Ovary (tissue), 7 donors: ENCODE measurements at regions not wholly inside any gene's neighbourhood (a gene's known extent, or its start where the extent isn't known, plus 50 kb on each side); places are given as distances from the start of the nearest gene placed in this dataset.

ENCODE experiments used
- DNase-seq, 5 donors: peaks; one replicate each; pipeline ENCODE4 v3.0.0-alpha.2; 2019 to 2020
- H3K27ac ChIP-seq, 2 donors: fragments of 200-600 bp; one replicate each; pipeline versions ENCODE4 v1.5.1 to v1.8.0; 2019 to 2022
- H3K27me3 ChIP-seq: fragments of 200-600 bp; one replicate; pipeline ENCODE4 v1.8.0; 2022
- H3K36me3 ChIP-seq: fragments of 200-600 bp; sonication (generic); one replicate; pipeline ENCODE4 v1.5.1; 2019
- H3K4me1 ChIP-seq: one replicate; pipeline ENCODE4 v1.8.1; 2013; ENCODE audit warnings: mild to moderate bottlenecking, moderate library complexity; ENCODE audit not compliant: insufficient read depth
- H3K4me3 ChIP-seq: fragments of 200-600 bp; sonication (generic); one replicate; pipeline ENCODE4 v1.5.1; 2017
- H3K9me3 ChIP-seq, 2 donors: fragments of 200-600 bp in 1 of 2; sonication (generic) in 1 of 2; one replicate each; pipeline versions ENCODE4 v1.5.1 to v1.8.1; 2013 to 2019; ENCODE audit warnings: mild to moderate bottlenecking in 1 of 2, moderate library complexity in 1 of 2
- EP300 ChIP-seq: sonication (generic); formaldehyde crosslinking; IDR thresholded peaks from one replicate; pipeline ENCODE4 v1.6.1; 2017; ENCODE audit warnings: antibody characterized with exemption
- POLR2A ChIP-seq: fragments of 450-650 bp; IDR thresholded peaks from one replicate; pipeline ENCODE4 v1.6.1; 2017; ENCODE audit warnings: antibody characterized with exemption, mild to moderate bottlenecking, moderate library complexity
- WGBS, 3 donors: extraction: QIAGEN DNeasy Blood & Tissue Kit in 1 of 3; methylation state at CpG; one replicate each; pipeline versions ENCODE4 v1.1.5 to v1.1.7; 2013 to 2017; 5-methylcytosine and 5-hydroxymethylcytosine counted together
- intact Hi-C, 4 donors: fragments of 100-400 bp; cut with DNase I; formaldehyde crosslinking; loops; one replicate each; pipeline versions ENCODE4 v1.11.0 to v1.15.1; 2022 to 2023
- TF ChIP-seq, protein P1 (sequence below), 3 donors: fragments of 450-650 bp in 2 of 3; fragments of 200-600 bp in 1 of 3; IDR thresholded peaks; one replicate each; pipeline versions ENCODE4 v1.5.1 to v1.8.0; 2016 to 2022; ENCODE audit warnings: antibody characterized with exemption in 3 of 3, mild to moderate bottlenecking in 1 of 3
- donor health status: DM: no; HTN: no; CAD: no; lungs with moderate emphysema.
- donor health status: DM: no; HTN: no; CAD: no.
- donor health status: Bipolar disorder and iron deficiency.
- donor health status: DM: no; HTN: no; CAD: no.
- donor health status: DM: yes; HTN: yes; CAD: no.

DNA sequence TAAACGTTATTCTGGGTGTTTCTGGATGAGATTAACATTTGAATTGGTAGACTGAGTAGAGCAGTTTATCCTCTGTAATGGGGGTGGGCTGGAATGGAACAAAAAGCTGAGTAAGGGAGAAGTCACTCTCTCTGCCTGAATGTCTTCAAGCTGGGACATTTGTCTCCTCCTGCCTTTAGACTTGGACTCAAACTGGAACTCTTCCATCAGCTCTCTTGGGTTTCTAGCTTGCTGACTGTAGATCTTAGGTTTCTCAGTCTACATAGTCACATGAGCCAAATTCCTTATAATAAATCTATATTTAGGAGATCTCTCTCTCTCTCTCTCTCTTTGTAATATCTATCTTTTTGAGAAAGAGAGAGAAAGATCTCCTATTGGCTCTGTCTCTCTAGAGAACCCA is 553.3 kb upstream of the CDH11 start:
- intact Hi-C loops, result no loop called here

DNA sequence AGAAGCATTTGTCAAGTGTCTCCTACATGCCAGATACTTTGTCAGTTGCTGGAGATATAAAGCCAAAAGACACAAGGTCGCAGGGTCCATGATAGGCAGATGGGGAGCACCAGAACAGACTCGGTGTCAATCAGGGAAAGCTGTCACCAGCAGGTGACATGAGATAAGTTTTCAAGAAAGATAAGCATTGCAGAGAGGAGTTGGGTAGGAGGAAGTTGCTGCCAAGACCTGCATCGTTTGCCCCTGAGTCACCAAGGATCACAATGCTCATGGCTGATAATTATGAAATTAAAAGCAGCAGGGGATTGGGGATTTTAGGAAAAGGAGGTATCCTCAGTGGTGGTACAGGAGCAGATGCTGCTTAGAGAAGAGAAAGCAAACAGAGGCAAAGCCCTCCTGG is 551.1 kb upstream of the CDH11 start:
- DNase-seq, result no peak
- Histone ChIP-seq H3K9me3 (no peaks in the 10 kb centered on the region), H3K4me3 (no peak overlapping the region), H3K4me1 (peaks cover 1% of the 10 kb centered on the region), H3K36me3 (no peaks in the 10 kb centered on the region), H3K27me3 (no peaks in the 10 kb centered on the region), H3K27ac (no peak overlapping the region)
- TF ChIP-seq, protein P1, sequence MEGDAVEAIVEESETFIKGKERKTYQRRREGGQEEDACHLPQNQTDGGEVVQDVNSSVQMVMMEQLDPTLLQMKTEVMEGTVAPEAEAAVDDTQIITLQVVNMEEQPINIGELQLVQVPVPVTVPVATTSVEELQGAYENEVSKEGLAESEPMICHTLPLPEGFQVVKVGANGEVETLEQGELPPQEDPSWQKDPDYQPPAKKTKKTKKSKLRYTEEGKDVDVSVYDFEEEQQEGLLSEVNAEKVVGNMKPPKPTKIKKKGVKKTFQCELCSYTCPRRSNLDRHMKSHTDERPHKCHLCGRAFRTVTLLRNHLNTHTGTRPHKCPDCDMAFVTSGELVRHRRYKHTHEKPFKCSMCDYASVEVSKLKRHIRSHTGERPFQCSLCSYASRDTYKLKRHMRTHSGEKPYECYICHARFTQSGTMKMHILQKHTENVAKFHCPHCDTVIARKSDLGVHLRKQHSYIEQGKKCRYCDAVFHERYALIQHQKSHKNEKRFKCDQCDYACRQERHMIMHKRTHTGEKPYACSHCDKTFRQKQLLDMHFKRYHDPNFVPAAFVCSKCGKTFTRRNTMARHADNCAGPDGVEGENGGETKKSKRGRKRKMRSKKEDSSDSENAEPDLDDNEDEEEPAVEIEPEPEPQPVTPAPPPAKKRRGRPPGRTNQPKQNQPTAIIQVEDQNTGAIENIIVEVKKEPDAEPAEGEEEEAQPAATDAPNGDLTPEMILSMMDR (IDR thresholded peaks at IDR 0.05), result no peak
- TF ChIP-seq POLR2A (no peak), EP300 (no peak)
- 86 to 91% (median 88%) methylated on average over 3 of the region's 3 CpGs for WGBS, 3 donors
- intact Hi-C loops, result no loop called here

More for the DNA sequence above, 553.3 kb upstream of the CDH11 start:
- Histone ChIP-seq H3K27me3 (no peaks in the 10 kb centered on the region), H3K27ac (no peak overlapping the region), H3K4me1 (peaks cover 1% of the 10 kb centered on the region), H3K36me3 (no peaks in the 10 kb centered on the region), H3K4me3 (no peak overlapping the region), H3K9me3 (no peaks in the 10 kb centered on the region)
- no peak for DNase-seq
- TF ChIP-seq, protein P1 (IDR thresholded peaks at IDR 0.05), result no peak
- TF ChIP-seq POLR2A (no peak), EP300 (no peak)
- 17 to 45% (median 30%) methylated on average over 1 of the region's 1 CpG for WGBS, 3 donors

DNA sequence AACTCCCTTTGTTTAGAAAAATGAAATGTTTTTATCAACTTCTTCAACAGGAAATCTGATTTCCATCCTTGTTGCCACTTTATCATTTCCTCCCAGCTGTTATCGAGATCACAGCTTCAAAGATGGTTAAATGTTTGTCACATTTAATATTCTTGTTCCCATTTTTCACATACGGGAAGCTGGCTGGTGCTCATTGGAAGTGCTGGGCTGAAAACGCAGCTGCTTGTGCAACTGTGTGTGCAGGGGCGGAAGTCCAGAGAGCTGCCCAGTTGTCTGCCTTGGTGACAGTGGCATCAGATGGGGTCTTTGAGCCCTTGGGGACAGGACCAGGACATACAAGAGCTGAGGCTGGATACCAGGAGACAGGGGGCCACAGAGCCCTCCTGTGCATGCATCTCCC is 549.2 kb upstream of the CDH11 start:
- Histone ChIP-seq H3K27ac (no peak overlapping the region), H3K36me3 (no peaks in the 10 kb centered on the region), H3K4me3 (no peak overlapping the region), H3K27me3 (no peaks in the 10 kb centered on the region), H3K4me1 (peaks cover 1% of the 10 kb centered on the region), H3K9me3 (no peaks in the 10 kb centered on the region)
- intact Hi-C loops, result no loop called here
- WGBS, 3 donors, result 83 to 94% (median 88%) methylated on average over 4 of the region's 4 CpGs
- DNase-seq, result no peak
- TF ChIP-seq POLR2A (no peak), EP300 (no peak)
- TF ChIP-seq, protein P1 (IDR thresholded peaks at IDR 0.05), result no peak

DNA sequence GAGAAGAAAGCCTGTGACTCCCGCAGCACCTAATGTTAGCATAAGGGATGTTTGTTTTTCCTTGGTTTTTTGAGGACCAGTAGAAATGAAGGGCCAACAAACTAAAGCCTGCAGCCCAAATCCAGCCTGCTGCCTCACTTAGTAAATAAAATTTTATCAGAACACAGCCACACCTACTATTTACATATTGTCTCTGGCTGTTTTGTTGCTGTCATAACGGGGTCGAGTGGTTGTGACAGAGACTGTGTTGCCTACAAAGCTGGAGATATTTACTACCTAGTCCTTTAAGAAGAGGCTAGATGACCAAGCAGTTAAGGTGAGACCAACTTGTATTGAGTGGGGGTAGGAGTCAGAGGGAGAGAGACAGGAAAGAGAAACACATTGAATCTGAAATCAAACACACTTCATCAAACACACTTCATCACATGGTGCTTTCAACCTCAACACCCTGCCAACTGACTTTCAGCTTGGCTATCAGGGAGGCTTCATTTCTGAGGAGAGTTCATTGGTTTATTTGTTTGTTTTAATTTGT is 546.3 kb upstream of the CDH11 start:
- intact Hi-C loops, result no loop called here
- TF ChIP-seq, protein P1 (IDR thresholded peaks at IDR 0.05), result no peak
- TF ChIP-seq EP300 (no peak), POLR2A (no peak)
- Histone ChIP-seq H3K4me3 (no peak overlapping the region), H3K27ac (no peak overlapping the region), H3K36me3 (no peaks in the 10 kb centered on the region), H3K27me3 (no peaks in the 10 kb centered on the region), H3K9me3 (no peaks in the 10 kb centered on the region), H3K4me1 (no peaks in the 10 kb centered on the region)
- DNase-seq, result no peak
- WGBS, 3 donors, result 77 to 86% (median 85%) methylated on average over 3 of the region's 3 CpGs
